Activated CD8-positive, alpha-beta T cell treated with anti-CD3 and anti-CD28 coated beads for 36 hours (primary cell): ENCODE measurements at regions not wholly inside any gene's neighbourhood (a gene's known extent, or its start where the extent isn't known, plus 50 kb on each side); places are given as distances from the start of the nearest gene placed in this dataset.

ENCODE experiments used
- ATAC-seq: fragments of 200-7000 bp; cut with Tn5 transposase; one replicate; pipeline ENCODE4 v1.10.0; 2021; ENCODE audit warnings: mild to moderate bottlenecking, moderate library complexity
- CTCF ChIA-PET: fragments of 350-600 bp; sonication (Branson Sonifier 250); formaldehyde crosslinking; loops from one replicate; lab custom pipeline; 2021; ENCODE audit warnings: antibody characterized with exemption; lab: Charles Lee
- POLR2A ChIA-PET: fragments of 350-600 bp; sonication (Branson Sonifier 250); formaldehyde crosslinking; loops from one replicate; lab custom pipeline; 2021; ENCODE audit warnings: antibody characterized with exemption; lab: Charles Lee
- DNase-seq: peaks from one replicate; pipeline ENCODE4 v3.0.0-alpha.2; 2020
- H3K27ac Mint-ChIP-seq: one replicate; pipeline ENCODE4 v1.8.0; 2021; ENCODE audit warnings: mild to moderate bottlenecking, mixed read lengths
- H3K27me3 Mint-ChIP-seq: one replicate; pipeline ENCODE4 v1.8.0; 2021; ENCODE audit warnings: mixed read lengths
- H3K36me3 Mint-ChIP-seq: one replicate; pipeline ENCODE4 v1.8.0; 2021; ENCODE audit warnings: low read depth, mixed read lengths
- H3K4me1 Mint-ChIP-seq: one replicate; pipeline ENCODE4 v1.8.0; 2021; ENCODE audit warnings: low read depth, mixed read lengths
- H3K4me3 Mint-ChIP-seq: one replicate; pipeline ENCODE4 v1.8.0; 2021; ENCODE audit warnings: mild to moderate bottlenecking, moderate library complexity, mixed read lengths
- H3K9me3 Mint-ChIP-seq: one replicate; pipeline ENCODE4 v1.8.0; 2021; ENCODE audit warnings: mixed read lengths
- intact Hi-C: fragments of 100-400 bp; cut with micrococcal nuclease; formaldehyde crosslinking; loops from one replicate; pipeline ENCODE4 v1.10.0; 2022
- TF ChIP-seq, protein P1 (sequence below): fragments of 200-600 bp; IDR thresholded peaks from one replicate; pipeline ENCODE4 v1.8.0; 2022; ENCODE audit warnings: antibody characterized with exemption, mild to moderate bottlenecking

DNA sequence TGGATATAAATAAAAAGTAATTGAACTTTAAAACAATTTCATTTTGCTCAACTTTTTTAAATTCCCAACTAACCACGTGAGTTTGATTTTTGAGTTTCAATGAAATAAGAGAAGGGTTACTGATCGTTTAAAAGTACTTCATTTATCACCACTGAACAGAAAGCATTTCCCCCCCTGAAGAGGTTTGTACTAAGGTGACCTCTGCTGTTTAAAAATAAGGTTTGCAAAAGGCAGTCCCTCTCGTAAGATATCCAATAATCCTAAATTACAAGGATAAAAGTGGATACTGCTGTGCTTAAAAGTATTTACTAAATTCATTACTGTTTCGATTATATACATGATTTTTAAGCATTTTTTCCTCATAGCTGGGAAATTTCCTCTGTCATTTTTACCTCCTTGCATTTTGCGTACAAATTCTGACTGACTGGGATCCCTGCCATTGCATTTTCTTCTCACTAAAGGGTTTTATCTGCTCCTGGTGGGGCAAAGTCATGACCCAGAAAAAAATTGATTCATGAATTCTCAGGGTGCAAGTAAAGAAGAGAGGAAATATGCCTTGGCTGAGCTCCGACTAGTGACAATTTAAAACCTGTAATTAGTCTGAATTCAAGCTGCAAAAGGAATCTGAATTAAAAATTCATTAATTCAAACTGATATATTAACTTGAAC lies 463.8 kb downstream of the PRKD1 start:
- DNase-seq (no peak), ATAC-seq (no peak)
- Mint-ChIP-seq H3K36me3 (no peaks in the 10 kb centered on the region), H3K9me3 (peaks cover 2% of the 10 kb centered on the region), H3K4me1 (no peaks in the 10 kb centered on the region), H3K27me3 (no peaks in the 10 kb centered on the region), H3K27ac (no peak overlapping the region), H3K4me3 (no peak overlapping the region)
- CTCF ChIA-PET: no interaction called here
- POLR2A ChIA-PET: no interaction called here
- TF ChIP-seq, protein P1, sequence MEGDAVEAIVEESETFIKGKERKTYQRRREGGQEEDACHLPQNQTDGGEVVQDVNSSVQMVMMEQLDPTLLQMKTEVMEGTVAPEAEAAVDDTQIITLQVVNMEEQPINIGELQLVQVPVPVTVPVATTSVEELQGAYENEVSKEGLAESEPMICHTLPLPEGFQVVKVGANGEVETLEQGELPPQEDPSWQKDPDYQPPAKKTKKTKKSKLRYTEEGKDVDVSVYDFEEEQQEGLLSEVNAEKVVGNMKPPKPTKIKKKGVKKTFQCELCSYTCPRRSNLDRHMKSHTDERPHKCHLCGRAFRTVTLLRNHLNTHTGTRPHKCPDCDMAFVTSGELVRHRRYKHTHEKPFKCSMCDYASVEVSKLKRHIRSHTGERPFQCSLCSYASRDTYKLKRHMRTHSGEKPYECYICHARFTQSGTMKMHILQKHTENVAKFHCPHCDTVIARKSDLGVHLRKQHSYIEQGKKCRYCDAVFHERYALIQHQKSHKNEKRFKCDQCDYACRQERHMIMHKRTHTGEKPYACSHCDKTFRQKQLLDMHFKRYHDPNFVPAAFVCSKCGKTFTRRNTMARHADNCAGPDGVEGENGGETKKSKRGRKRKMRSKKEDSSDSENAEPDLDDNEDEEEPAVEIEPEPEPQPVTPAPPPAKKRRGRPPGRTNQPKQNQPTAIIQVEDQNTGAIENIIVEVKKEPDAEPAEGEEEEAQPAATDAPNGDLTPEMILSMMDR: no peak
- intact Hi-C loops: no loop called here

DNA sequence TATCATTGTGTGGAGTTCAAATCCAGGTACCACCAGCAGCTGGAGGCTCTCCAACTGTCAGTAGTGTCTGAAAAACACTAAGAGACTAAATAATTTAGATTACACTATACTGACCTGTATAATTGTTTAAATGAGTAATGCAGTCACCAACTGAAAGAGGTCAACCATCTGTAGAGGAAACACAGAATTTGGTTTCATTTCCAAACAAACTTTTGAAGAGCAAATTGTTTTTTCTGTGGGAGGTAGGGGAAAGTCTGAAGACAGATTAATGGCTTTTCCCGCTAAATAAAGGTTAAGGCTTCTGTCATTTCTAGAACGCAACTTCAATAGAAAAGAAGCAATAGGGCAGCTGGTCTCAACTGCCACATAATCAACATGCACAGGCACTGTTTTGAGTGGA lies 462.6 kb downstream of the PRKD1 start:
- CTCF ChIA-PET: no interaction called here
- H3K36me3 Mint-ChIP-seq: no peaks in the 10 kb centered on the region

DNA sequence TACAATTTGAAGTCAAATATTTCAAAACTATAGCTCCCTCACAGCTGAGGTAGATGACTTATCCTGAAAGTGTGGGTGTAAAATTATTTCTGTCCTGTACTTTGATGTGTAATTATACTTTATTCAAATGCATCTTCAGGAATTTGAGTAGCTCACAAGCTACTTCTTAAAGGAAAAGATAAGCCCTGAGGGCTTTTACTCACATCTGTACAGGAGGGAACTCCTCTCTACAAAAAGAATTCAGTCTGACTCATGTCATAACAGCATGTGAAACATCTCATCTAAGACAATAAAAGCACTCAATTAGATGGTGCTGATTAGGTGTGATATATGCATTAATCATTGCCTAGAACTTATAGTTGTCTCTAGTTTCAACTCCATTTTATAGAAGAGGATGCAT lies 452.0 kb downstream of the PRKD1 start:
- POLR2A ChIA-PET: no interaction called here
- Mint-ChIP-seq H3K36me3 (no peaks in the 10 kb centered on the region), H3K27me3 (no peaks in the 10 kb centered on the region), H3K4me3 (no peak overlapping the region), H3K4me1 (no peaks in the 10 kb centered on the region), H3K9me3 (peaks cover 9% of the 10 kb centered on the region), H3K27ac (no peak overlapping the region)
- CTCF ChIA-PET: no interaction called here
- intact Hi-C loops: no loop called here
- ATAC-seq (no peak), DNase-seq (no peak)
- TF ChIP-seq, protein P1: no peak

More for the DNA sequence above, 462.6 kb downstream of the PRKD1 start:
- no peaks in the 10 kb centered on the region for H3K27me3 Mint-ChIP-seq
- H3K27ac Mint-ChIP-seq: no peak overlapping the region
- ATAC-seq (no peak), DNase-seq (no peak)
- TF ChIP-seq, protein P1: no peak
- intact Hi-C loops: no loop called here
- peaks cover 2% of the 10 kb centered on the region for H3K9me3 Mint-ChIP-seq
- POLR2A ChIA-PET: no interaction called here
- H3K4me3 Mint-ChIP-seq: no peak overlapping the region
- H3K4me1 Mint-ChIP-seq: no peaks in the 10 kb centered on the region

DNA sequence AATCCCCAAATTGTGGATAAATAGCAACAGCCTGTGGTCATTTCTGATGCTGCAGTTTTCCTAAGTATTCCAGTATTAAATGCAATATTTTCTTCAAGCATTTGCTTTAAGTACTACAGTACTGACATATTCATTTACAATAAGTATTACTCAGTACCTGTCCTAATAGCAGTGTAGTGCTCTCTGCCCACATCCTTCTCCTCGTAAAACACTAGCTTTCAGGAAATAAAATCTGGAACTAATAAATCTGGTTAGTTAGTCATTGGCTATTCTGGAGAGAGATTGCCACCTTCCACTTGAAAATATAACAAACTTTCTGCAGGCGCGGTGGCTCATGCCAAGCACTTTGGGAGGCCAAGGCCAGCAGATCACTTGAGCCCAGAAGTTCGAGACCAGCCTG lies 441.5 kb downstream of the PRKD1 start:
- intact Hi-C loops: no loop called here
- no peaks in the 10 kb centered on the region for H3K36me3 Mint-ChIP-seq
- no peaks in the 10 kb centered on the region for H3K9me3 Mint-ChIP-seq
- DNase-seq: no peak
- H3K27me3 Mint-ChIP-seq: no peaks in the 10 kb centered on the region
- no peak for ATAC-seq
- TF ChIP-seq, protein P1: no peak
- CTCF ChIA-PET: no interaction called here
- H3K4me1 Mint-ChIP-seq: no peaks in the 10 kb centered on the region
- POLR2A ChIA-PET: no interaction called here
- no peak overlapping the region for H3K4me3 Mint-ChIP-seq
- no peak overlapping the region for H3K27ac Mint-ChIP-seq

DNA sequence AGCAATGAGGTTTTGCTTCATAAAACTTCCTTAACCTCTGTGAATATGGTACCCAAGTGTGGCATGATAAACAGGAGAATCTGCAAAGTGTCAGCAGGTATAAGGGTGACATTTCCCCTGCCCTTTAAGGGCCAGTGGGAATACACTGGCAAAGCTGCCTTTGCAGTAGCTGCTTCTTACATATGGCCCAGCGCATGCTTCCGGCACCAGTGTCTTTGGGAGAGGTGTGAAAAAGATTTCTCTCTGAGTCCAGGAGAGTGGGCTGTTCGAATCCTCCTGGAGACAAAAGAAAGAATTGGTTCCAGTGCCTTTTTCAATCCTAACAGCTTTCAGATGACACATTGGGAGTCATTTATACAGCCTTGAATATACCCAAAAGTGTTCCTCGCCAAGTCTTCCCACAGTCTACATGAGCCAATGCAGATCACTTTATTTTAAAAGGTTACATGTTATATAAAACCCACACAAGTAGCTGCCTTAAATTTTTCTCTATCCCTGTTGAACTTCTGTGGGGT lies 437.7 kb downstream of the PRKD1 start:
- CTCF ChIA-PET: interaction anchor here (1.3 kb wide), 1 partner anchor 25 kb away, joined by 3 read pairs; no protein-coding TSS in a partner anchor
- Mint-ChIP-seq H3K4me1 (no peaks in the 10 kb centered on the region), H3K4me3 (no peak overlapping the region), H3K27ac (no peak overlapping the region), H3K36me3 (no peaks in the 10 kb centered on the region), H3K9me3 (no peaks in the 10 kb centered on the region), H3K27me3 (no peaks in the 10 kb centered on the region)
- no peak for ATAC-seq
- TF ChIP-seq, protein P1: no peak
- DNase-seq: no peak
- intact Hi-C loops: no loop called here
- POLR2A ChIA-PET: no interaction called here
